Neural cell (in vitro differentiated cells): ENCODE measurements at regions not wholly inside any gene's neighbourhood (a gene's known extent, or its start where the extent isn't known, plus 50 kb on each side); places are given as distances from the start of the nearest gene placed in this dataset.

Source experiments
- H2AFZ ChIP-seq: fragments of 200-600, 300-800 bp; sonication (generic), shearing (Covaris generic); 2 replicates; pipeline ENCODE4 v1.6.0; 2014; ENCODE audit warnings: low read depth, mild to moderate bottlenecking, antibody characterized with exemption, low read length, moderate library complexity
- H3F3A ChIP-seq: fragments of 200-600 bp; shearing (Covaris generic); 2 replicates; pipeline ENCODE4 v1.6.1; 2016; ENCODE audit warnings: mild to moderate bottlenecking, moderate library complexity, mixed read lengths, antibody characterized with exemption, low read length; ENCODE audit not compliant: insufficient read depth, poor library complexity, severe bottlenecking
- H3K27ac ChIP-seq: fragments of 200-600, 300-800 bp; sonication (generic), shearing (Covaris generic); 2 replicates; pipeline ENCODE4 v1.5.1; 2014; ENCODE audit warnings: mild to moderate bottlenecking, low read length, moderate library complexity
- H3K27me3 ChIP-seq: fragments of 300-800, 200-600 bp; sonication (generic), shearing (Covaris generic); 2 replicates; pipeline ENCODE4 v1.6.0; 2014; ENCODE audit warnings: mild to moderate bottlenecking, low read depth, low read length, moderate library complexity; ENCODE audit not compliant: insufficient read depth
- H3K36me3 ChIP-seq: fragments of 300-800, 200-600 bp; sonication (generic), shearing (Covaris generic); 2 replicates; pipeline ENCODE4 v1.5.1; 2014; ENCODE audit warnings: mild to moderate bottlenecking, antibody characterized with exemption, low read length, moderate library complexity; ENCODE audit not compliant: insufficient read depth
- H3K4me2 ChIP-seq: fragments of 300-800, 200-600 bp; sonication (generic), shearing (Covaris generic); 2 replicates; pipeline ENCODE4 v1.6.0; 2014; ENCODE audit warnings: mild to moderate bottlenecking, low read length
- H3K4me3 ChIP-seq: fragments of 300-800, 200-600 bp; sonication (generic), shearing (Covaris generic); 2 replicates; pipeline ENCODE4 v1.5.1; 2014; ENCODE audit warnings: mild to moderate bottlenecking, low read length, moderate library complexity
- H3K79me2 ChIP-seq: fragments of 200-600 bp; shearing (Covaris generic); replicated peaks from 2 replicates; pipeline ENCODE4 v1.6.0; 2014; ENCODE audit warnings: mild to moderate bottlenecking, low read length, moderate library complexity; ENCODE audit not compliant: insufficient read depth
- H3K9ac ChIP-seq: fragments of 300-800, 200-600 bp; sonication (generic), shearing (Covaris generic); 2 replicates; pipeline ENCODE4 v1.6.1; 2016; ENCODE audit warnings: mild to moderate bottlenecking, low read length, mixed read lengths
- H3K9me2 ChIP-seq: fragments of 200-600 bp; shearing (Covaris generic); 2 replicates; pipeline ENCODE4 v1.6.1; 2016; ENCODE audit warnings: mild to moderate bottlenecking, low read length, mixed read lengths; ENCODE audit not compliant: insufficient read depth
- H3K9me3 ChIP-seq: fragments of 200-600, 300-800 bp; sonication (generic), shearing (Covaris generic); 2 replicates; pipeline ENCODE4 v1.6.1; 2016; ENCODE audit warnings: mild to moderate bottlenecking, mixed run types, low read length, moderate library complexity, mixed read lengths
- H4K20me1 ChIP-seq: fragments of 200-600 bp; shearing (Covaris generic); 2 replicates; pipeline ENCODE4 v1.6.1; 2016; ENCODE audit warnings: mild to moderate bottlenecking, mixed run types; ENCODE audit not compliant: insufficient read depth
- EP300 ChIP-seq: fragments of 450-650 bp; conservative IDR thresholded peaks from 2 replicates; pipeline ENCODE4 v1.6.1; 2014; ENCODE audit warnings: antibody characterized with exemption, mild to moderate bottlenecking, moderate library complexity; ENCODE audit not compliant: poor library complexity, severe bottlenecking
- EZH2 ChIP-seq: fragments of 200-600, 300-800 bp; shearing (Covaris generic), sonication (generic); IDR thresholded peaks from 2 replicates; pipeline ENCODE4 v1.6.1; 2014; ENCODE audit warnings: antibody characterized with exemption, low read length, borderline replicate concordance, mild to moderate bottlenecking; ENCODE audit not compliant: insufficient read depth, poor library complexity, severe bottlenecking
- MXI1 ChIP-seq: fragments of 450-650 bp; conservative IDR thresholded peaks from 2 replicates; pipeline ENCODE4 v1.6.1; 2014; ENCODE audit warnings: antibody characterized with exemption, mild to moderate bottlenecking; ENCODE audit not compliant: poor library complexity, severe bottlenecking
- POLR2AphosphoS5 ChIP-seq: IDR thresholded peaks from 2 replicates; pipeline ENCODE4 v1.6.1; 2012
- RAD21 ChIP-seq: fragments of 450-650 bp; conservative IDR thresholded peaks from 2 replicates; pipeline ENCODE4 v1.6.1; 2014; ENCODE audit warnings: antibody characterized with exemption, mild to moderate bottlenecking, moderate library complexity
- SMC3 ChIP-seq: fragments of 450-650 bp; conservative IDR thresholded peaks from 2 replicates; pipeline ENCODE4 v1.6.1; 2014; ENCODE audit warnings: antibody characterized with exemption, mild to moderate bottlenecking, moderate library complexity; ENCODE audit not compliant: poor library complexity
- TAF1 ChIP-seq: IDR thresholded peaks from 2 replicates; pipeline ENCODE4 v1.6.1; 2012; ENCODE audit warnings: low read depth
- TF ChIP-seq, protein P1 (sequence below): fragments of 450-650 bp; IDR thresholded peaks from 2 replicates; pipeline ENCODE4 v1.5.1; 2014; ENCODE audit warnings: antibody characterized with exemption, mild to moderate bottlenecking, moderate library complexity; ENCODE audit not compliant: poor library complexity, severe bottlenecking
- TF ChIP-seq, protein P2 (sequence below): IDR thresholded peaks from 2 replicates; pipeline ENCODE4 v1.6.1; 2012; ENCODE audit warnings: borderline replicate concordance

GRCh38 chr9:99578666-99579065 is 243.0 kb upstream of the NR4A3 start:
- H3F3A ChIP-seq, result no peaks in the 10 kb centered on the region
- no peak overlapping the region for H3K9ac ChIP-seq
- no peaks in the 10 kb centered on the region for H3K27me3 ChIP-seq
- no peak overlapping the region for H2AFZ ChIP-seq
- H3K4me2 ChIP-seq, result no peak overlapping the region
- no peak overlapping the region for H3K4me3 ChIP-seq
- TF ChIP-seq, protein P1, sequence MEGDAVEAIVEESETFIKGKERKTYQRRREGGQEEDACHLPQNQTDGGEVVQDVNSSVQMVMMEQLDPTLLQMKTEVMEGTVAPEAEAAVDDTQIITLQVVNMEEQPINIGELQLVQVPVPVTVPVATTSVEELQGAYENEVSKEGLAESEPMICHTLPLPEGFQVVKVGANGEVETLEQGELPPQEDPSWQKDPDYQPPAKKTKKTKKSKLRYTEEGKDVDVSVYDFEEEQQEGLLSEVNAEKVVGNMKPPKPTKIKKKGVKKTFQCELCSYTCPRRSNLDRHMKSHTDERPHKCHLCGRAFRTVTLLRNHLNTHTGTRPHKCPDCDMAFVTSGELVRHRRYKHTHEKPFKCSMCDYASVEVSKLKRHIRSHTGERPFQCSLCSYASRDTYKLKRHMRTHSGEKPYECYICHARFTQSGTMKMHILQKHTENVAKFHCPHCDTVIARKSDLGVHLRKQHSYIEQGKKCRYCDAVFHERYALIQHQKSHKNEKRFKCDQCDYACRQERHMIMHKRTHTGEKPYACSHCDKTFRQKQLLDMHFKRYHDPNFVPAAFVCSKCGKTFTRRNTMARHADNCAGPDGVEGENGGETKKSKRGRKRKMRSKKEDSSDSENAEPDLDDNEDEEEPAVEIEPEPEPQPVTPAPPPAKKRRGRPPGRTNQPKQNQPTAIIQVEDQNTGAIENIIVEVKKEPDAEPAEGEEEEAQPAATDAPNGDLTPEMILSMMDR, result no peak
- TF ChIP-seq, protein P2, sequence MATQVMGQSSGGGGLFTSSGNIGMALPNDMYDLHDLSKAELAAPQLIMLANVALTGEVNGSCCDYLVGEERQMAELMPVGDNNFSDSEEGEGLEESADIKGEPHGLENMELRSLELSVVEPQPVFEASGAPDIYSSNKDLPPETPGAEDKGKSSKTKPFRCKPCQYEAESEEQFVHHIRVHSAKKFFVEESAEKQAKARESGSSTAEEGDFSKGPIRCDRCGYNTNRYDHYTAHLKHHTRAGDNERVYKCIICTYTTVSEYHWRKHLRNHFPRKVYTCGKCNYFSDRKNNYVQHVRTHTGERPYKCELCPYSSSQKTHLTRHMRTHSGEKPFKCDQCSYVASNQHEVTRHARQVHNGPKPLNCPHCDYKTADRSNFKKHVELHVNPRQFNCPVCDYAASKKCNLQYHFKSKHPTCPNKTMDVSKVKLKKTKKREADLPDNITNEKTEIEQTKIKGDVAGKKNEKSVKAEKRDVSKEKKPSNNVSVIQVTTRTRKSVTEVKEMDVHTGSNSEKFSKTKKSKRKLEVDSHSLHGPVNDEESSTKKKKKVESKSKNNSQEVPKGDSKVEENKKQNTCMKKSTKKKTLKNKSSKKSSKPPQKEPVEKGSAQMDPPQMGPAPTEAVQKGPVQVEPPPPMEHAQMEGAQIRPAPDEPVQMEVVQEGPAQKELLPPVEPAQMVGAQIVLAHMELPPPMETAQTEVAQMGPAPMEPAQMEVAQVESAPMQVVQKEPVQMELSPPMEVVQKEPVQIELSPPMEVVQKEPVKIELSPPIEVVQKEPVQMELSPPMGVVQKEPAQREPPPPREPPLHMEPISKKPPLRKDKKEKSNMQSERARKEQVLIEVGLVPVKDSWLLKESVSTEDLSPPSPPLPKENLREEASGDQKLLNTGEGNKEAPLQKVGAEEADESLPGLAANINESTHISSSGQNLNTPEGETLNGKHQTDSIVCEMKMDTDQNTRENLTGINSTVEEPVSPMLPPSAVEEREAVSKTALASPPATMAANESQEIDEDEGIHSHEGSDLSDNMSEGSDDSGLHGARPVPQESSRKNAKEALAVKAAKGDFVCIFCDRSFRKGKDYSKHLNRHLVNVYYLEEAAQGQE, result no peak
- TF ChIP-seq EZH2 (no peak), MXI1 (no peak), RAD21 (no peak), EP300 (no peak), POLR2AphosphoS5 (no peak), SMC3 (no peak), TAF1 (no peak)
- no peaks in the 10 kb centered on the region for H3K9me3 ChIP-seq
- H3K27ac ChIP-seq, result no peak overlapping the region
- H3K79me2 ChIP-seq, result no peaks in the 10 kb centered on the region
- H4K20me1 ChIP-seq, result no peaks in the 10 kb centered on the region
- no peaks in the 10 kb centered on the region for H3K9me2 ChIP-seq
- H3K36me3 ChIP-seq, result no peaks in the 10 kb centered on the region

DNA sequence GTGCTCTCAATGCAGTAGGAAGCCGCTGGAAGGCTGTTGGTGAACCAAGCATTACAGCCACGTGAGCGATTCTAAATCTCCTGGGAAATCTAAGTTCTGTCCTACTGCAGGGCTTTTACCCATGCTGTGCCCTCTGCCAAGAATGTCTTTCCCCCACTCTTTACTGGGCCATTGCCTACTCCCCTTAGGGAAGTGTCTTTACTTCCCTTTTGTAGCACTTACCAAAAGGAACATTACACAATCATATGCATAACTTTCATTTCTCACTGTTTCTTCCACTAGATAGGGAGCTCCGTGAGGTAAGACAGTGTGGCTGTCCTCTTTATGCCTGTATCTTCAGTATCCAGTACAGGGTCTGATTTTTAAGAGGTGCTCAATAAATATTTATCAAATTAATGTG is 241.7 kb upstream of the NR4A3 start:
- Histone ChIP-seq H3K79me2 (no peaks in the 10 kb centered on the region), H3K4me3 (no peak overlapping the region), H3K27ac (no peak overlapping the region), H3K4me2 (no peak overlapping the region), H3K36me3 (no peaks in the 10 kb centered on the region), H4K20me1 (no peaks in the 10 kb centered on the region), H3K9ac (no peak overlapping the region), H3K9me2 (no peaks in the 10 kb centered on the region), H2AFZ (no peak overlapping the region), H3K9me3 (no peaks in the 10 kb centered on the region), H3F3A (no peaks in the 10 kb centered on the region), H3K27me3 (no peaks in the 10 kb centered on the region)
- no peak for TF ChIP-seq RAD21
- TF ChIP-seq SMC3, result no peak
- TF ChIP-seq EP300, result no peak
- TF ChIP-seq POLR2AphosphoS5, result no peak
- no peak for TF ChIP-seq EZH2

GRCh38 chr9:99582814-99583213 is 238.9 kb upstream of the NR4A3 start:
- no peak overlapping the region for H3K9ac ChIP-seq
- no peaks in the 10 kb centered on the region for H3K9me2 ChIP-seq
- H3K27ac ChIP-seq, result no peak overlapping the region
- H3K4me2 ChIP-seq, result no peak overlapping the region
- H2AFZ ChIP-seq, result no peak overlapping the region
- H3K79me2 ChIP-seq, result no peaks in the 10 kb centered on the region
- H3K27me3 ChIP-seq, result no peaks in the 10 kb centered on the region
- no peak overlapping the region for H3K4me3 ChIP-seq
- TF ChIP-seq, protein P1, result no peak
- TF ChIP-seq, protein P2, result no peak
- H3F3A ChIP-seq, result no peaks in the 10 kb centered on the region
- H3K36me3 ChIP-seq, result no peaks in the 10 kb centered on the region
- H4K20me1 ChIP-seq, result no peaks in the 10 kb centered on the region
- no peaks in the 10 kb centered on the region for H3K9me3 ChIP-seq
